HL-60 (cell line): ENCODE measurements at regions not wholly inside any gene's neighbourhood (a gene's known extent, or its start where the extent isn't known, plus 50 kb on each side); places are given as distances from the start of the nearest gene placed in this dataset.

Experiments
- DNase-seq, 2 experiments: peaks; one replicate each; pipeline ENCODE4 v3.0.0-alpha.2; 2010 to 2020; ENCODE audit warnings: low read depth in 1 of 2, low spot score in 1 of 2
- H3K27ac ChIP-seq: fragments of 250-450 bp; sonication (Bioruptor Pico); replicated peaks from 2 replicates; pipeline ENCODE4 v1.5.1; 2020; ENCODE audit warnings: mild to moderate bottlenecking, moderate library complexity
- H3K27me3 ChIP-seq: fragments of 250-450 bp; sonication (Bioruptor Pico); 2 replicates; pipeline ENCODE4 v1.5.1; 2021; ENCODE audit warnings: mild to moderate bottlenecking, moderate library complexity; ENCODE audit not compliant: insufficient read depth, poor library complexity, severe bottlenecking
- H3K4me3 ChIP-seq: replicated peaks from 2 replicates; pipeline ENCODE4 v1.5.1; 2011; ENCODE audit warnings: mild to moderate bottlenecking, control low read depth, low read length; ENCODE audit not compliant: insufficient read depth
- CTCF ChIP-seq: IDR thresholded peaks from one replicate; pipeline ENCODE4 v1.5.1; 2011; ENCODE audit warnings: low read length, control low read depth, inconsistent platforms; ENCODE audit not compliant: insufficient read depth
- GABPA ChIP-seq: IDR thresholded peaks from 2 replicates; pipeline ENCODE4 v1.6.1; 2012; ENCODE audit warnings: low read depth
- POLR2AphosphoS5 ChIP-seq: IDR thresholded peaks from 2 replicates; pipeline ENCODE4 v1.6.1; 2012; ENCODE audit warnings: low read depth
- REST ChIP-seq: IDR thresholded peaks from 2 replicates; pipeline ENCODE4 v1.6.1; 2012; ENCODE audit warnings: low read depth; ENCODE audit not compliant: insufficient replicate concordance
- SPI1 ChIP-seq: IDR thresholded peaks from 2 replicates; pipeline ENCODE4 v1.6.1; 2012; ENCODE audit warnings: low read depth, mild to moderate bottlenecking, borderline replicate concordance

- TF ChIP-seq REST (no peak), SPI1 (no peak), POLR2AphosphoS5 (no peak), GABPA (no peak), CTCF (no peak)
- H3K27me3 ChIP-seq: no peaks in the 10 kb centered on the region
Observed at GRCh38 chr10:57202356-57202755, 841.3 kb upstream of the ZWINT start.

GRCh38 chr10:57188846-57189245, 827.8 kb upstream of the ZWINT start:
- Histone ChIP-seq H3K27me3 (no peaks in the 10 kb centered on the region), H3K27ac (no peak overlapping the region), H3K4me3 (no peak overlapping the region)
- DNase-seq: no peak
- TF ChIP-seq POLR2AphosphoS5: no peak

More at GRCh38 chr10:57202356-57202755, 841.3 kb upstream of the ZWINT start:
- no peak for DNase-seq
- no peak overlapping the region for H3K27ac ChIP-seq
- no peak overlapping the region for H3K4me3 ChIP-seq

- no peaks in the 10 kb centered on the region for H3K27me3 ChIP-seq
- no peak for TF ChIP-seq CTCF
- TF ChIP-seq GABPA: no peak
- TF ChIP-seq POLR2AphosphoS5: no peak
- TF ChIP-seq REST: no peak
- no peak for TF ChIP-seq SPI1
- no peak overlapping the region for H3K4me3 ChIP-seq
- DNase-seq: no peak
- no peak overlapping the region for H3K27ac ChIP-seq
Observed at GRCh38 chr10:57186201-57186600, 825.1 kb upstream of the ZWINT start.

- Histone ChIP-seq H3K27me3 (no peaks in the 10 kb centered on the region), H3K4me3 (no peak overlapping the region), H3K27ac (no peak overlapping the region)
- TF ChIP-seq GABPA: no peak
- TF ChIP-seq SPI1: no peak
- no peak for DNase-seq
Observed at GRCh38 chr10:57169597-57169996, 808.5 kb upstream of the ZWINT start.

GRCh38 chr10:57168611-57169240, 807.7 kb upstream of the ZWINT start:
- Histone ChIP-seq H3K27me3 (no peaks in the 10 kb centered on the region), H3K4me3 (no peak overlapping the region), H3K27ac (no peak overlapping the region)
- DNase-seq: no peak
- TF ChIP-seq CTCF (no peak), POLR2AphosphoS5 (no peak), GABPA (no peak), SPI1 (no peak), REST (no peak)
